ENCODE measurements at regions not wholly inside any gene's neighbourhood (a gene's known extent, or its start where the extent isn't known, plus 50 kb on each side); places are given as distances from the start of the nearest gene placed in this dataset.

DNA sequence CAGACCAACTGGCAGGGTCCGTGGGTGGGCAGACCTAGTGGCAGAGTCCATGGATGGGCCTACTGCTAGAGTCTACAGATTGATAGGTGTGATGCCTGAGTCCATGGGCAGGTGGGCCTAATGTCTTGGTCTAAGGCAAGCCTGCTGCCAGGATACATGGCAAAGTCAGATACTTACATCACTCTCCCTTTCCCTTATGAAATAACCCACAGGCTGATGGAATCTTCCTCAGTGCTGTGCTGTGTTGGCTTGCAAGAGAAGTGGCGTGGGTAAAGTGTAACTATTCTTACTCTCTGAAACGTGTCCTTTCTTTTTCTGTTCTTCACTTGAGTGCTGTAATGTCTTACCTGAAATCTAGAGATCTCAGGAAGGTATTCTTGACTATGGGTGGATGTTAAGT is 67.3 kb upstream of the ADRB2 start:
- peaks cover 0 to 11% of the 10 kb centered on the region in 2 donors for H3K9me3 ChIP-seq
- H3K27me3 ChIP-seq = no peaks in the 10 kb centered on the region
- no peak for DNase-seq (ENCODE audit: low spot score)
- no peaks in the 10 kb centered on the region for H3K4me1 ChIP-seq
- TF ChIP-seq, protein P1, sequence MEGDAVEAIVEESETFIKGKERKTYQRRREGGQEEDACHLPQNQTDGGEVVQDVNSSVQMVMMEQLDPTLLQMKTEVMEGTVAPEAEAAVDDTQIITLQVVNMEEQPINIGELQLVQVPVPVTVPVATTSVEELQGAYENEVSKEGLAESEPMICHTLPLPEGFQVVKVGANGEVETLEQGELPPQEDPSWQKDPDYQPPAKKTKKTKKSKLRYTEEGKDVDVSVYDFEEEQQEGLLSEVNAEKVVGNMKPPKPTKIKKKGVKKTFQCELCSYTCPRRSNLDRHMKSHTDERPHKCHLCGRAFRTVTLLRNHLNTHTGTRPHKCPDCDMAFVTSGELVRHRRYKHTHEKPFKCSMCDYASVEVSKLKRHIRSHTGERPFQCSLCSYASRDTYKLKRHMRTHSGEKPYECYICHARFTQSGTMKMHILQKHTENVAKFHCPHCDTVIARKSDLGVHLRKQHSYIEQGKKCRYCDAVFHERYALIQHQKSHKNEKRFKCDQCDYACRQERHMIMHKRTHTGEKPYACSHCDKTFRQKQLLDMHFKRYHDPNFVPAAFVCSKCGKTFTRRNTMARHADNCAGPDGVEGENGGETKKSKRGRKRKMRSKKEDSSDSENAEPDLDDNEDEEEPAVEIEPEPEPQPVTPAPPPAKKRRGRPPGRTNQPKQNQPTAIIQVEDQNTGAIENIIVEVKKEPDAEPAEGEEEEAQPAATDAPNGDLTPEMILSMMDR (IDR thresholded peaks at IDR 0.05) = no peak
- no peaks in the 10 kb centered on the region for H3K36me3 ChIP-seq
- H3K4me3 ChIP-seq = no peak overlapping the region
- no peak overlapping the region for H3K27ac ChIP-seq

DNA sequence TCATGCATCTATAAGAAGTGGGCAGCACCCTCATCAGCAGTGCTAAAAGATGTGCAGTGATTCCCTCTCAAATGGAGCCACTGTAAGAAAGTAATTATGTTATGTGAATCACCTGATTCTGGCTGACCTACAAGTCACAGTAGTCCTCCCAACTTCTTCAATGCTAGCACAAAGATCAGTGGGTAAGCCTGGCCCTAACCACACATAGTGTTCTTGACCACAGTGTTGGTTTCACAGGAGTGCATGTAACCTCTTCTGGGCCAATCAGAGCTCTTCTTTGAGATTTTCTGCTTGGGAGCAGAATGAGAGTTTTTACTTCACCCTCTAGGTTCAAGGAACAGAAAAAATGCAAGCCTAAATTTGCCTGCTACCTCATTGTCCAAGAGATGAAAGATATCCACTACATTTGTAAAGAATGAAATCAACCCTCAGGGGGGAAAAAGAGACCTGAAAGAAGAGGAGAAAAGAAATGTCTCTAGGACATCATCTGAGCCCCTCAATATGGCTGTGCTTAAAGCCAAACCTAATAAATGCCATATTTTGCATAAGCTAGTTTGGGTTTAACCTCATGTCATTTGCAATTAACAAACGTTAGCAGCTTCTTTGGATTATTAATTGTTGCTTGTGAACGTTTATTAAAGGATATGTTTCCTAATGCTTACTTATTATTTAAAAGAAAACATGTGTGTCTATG is 65.3 kb upstream of the ADRB2 start:
- no peak for DNase-seq (ENCODE audit: low spot score)
- Histone ChIP-seq H3K4me1 (no peaks in the 10 kb centered on the region), H3K4me3 (no peak overlapping the region), H3K36me3 (no peaks in the 10 kb centered on the region), H3K27me3 (no peaks in the 10 kb centered on the region), H3K9me3 (peaks cover 0 to 7% of the 10 kb centered on the region in 2 donors), H3K27ac (no peak overlapping the region)
- TF ChIP-seq, protein P1 (IDR thresholded peaks at IDR 0.05) = no peak

DNA sequence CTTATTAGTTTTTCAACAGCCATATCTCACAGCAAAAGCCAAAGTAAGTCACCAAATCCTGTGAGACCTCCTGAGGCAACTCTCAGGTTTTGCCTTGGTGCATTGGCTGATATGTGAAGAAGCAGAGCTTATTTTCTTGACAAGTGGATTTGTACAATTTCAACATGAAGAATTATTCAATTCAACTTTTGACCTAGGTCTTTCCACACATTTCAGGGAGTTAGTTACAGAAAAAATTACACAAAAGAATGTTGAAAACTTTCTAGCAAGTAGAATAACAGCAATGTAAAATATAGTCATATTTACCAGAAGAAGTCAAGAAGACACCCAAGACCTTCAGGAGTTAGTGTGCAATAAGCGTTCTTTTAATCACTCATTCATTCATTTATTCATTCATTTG is 62.4 kb upstream of the ADRB2 start:
- DNase-seq (ENCODE audit: low spot score) = no peak
- H3K4me3 ChIP-seq = no peak overlapping the region
- H3K27me3 ChIP-seq = no peaks in the 10 kb centered on the region
- H3K4me1 ChIP-seq = no peaks in the 10 kb centered on the region
- no peak overlapping the region for H3K27ac ChIP-seq
- no peaks in the 10 kb centered on the region for H3K36me3 ChIP-seq
- no peaks in the 10 kb centered on the region for H3K9me3 ChIP-seq
- TF ChIP-seq, protein P1 (IDR thresholded peaks at IDR 0.05) = no peak

DNA sequence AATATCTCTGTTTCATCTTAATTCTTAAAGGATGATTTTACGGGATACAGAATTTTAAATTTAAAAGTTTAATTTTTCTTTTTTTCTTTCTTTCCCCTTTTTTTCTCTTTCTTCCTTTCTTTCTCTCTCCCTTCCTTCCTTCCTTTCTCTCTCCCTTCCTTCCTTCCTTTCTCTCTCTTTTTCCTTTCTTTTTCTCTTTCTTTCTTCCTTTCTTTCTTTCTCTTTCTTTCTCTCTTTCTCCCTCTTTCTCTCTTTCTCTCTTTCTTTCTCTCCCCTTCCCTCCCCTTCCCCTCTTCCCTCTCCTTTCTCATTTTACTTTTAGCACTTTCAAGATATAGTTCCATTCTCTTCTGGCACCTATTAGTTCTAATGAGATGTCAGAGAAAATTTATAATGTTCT is 61.4 kb upstream of the ADRB2 start:
- Histone ChIP-seq H3K9me3 (no peaks in the 10 kb centered on the region), H3K4me1 (no peaks in the 10 kb centered on the region), H3K27ac (no peak overlapping the region), H3K36me3 (no peaks in the 10 kb centered on the region), H3K4me3 (no peak overlapping the region), H3K27me3 (no peaks in the 10 kb centered on the region)
- DNase-seq (ENCODE audit: low spot score) = no peak
- TF ChIP-seq, protein P1 (IDR thresholded peaks at IDR 0.05) = no peak

DNA sequence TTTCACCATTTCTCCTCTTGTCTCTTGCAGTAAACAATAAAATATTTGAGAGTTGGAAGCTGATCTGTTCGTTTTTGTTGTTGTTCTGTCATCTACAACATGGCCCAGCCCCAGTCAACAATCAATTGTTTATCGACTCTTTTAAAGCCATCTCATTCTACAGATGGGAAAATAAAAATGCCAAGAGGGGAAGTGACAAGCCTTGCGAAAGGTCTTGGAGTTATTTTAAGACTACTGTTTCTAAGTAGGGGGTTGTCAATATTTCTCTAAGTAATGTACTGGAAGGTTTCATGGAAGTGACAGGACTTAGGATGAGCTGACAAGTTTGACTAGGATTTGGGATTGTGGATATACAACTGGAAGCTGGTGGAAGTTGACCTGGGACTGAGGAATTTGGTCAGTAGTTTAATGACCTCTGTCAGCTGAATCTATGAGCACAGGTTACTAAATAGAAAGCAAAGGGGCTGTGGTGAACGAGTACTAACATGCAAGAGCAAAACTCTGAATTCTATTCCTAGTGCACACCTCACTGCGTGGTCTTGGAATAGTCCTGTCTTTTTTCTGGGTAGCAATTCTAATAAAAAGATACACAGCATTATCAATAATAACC is 57.5 kb upstream of the ADRB2 start:
- Histone ChIP-seq H3K4me1 (no peaks in the 10 kb centered on the region), H3K9me3 (no peaks in the 10 kb centered on the region), H3K27me3 (no peaks in the 10 kb centered on the region), H3K36me3 (no peaks in the 10 kb centered on the region), H3K4me3 (no peak overlapping the region), H3K27ac (no peak overlapping the region)
- no peak for DNase-seq (ENCODE audit: low spot score)
- TF ChIP-seq, protein P1 (IDR thresholded peaks at IDR 0.05) = no peak

DNA sequence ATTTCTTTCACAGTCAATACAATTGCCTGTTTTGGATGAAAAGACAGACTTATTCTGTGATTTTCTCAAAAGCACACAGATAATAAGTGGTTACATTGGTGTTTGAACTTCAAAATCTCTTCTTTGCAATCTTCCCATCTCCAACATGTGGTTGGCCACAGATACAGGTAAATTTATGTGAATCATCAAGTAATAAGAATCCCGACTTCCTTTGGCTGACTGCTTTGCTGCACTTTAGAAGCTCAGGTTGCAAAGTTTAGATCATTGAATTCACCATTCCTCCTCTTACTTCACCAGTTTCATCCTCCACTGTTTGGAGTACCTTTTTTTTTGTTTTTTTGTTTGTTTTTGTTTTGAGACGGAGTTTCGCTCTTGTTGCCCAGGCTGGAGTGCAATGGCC is 56.5 kb upstream of the ADRB2 start:
- H3K27ac ChIP-seq = no peak overlapping the region
- H3K27me3 ChIP-seq = no peaks in the 10 kb centered on the region

More for the DNA sequence above, 56.5 kb upstream of the ADRB2 start:
- H3K36me3 ChIP-seq = no peaks in the 10 kb centered on the region
- no peak overlapping the region for H3K4me3 ChIP-seq
- H3K4me1 ChIP-seq = no peaks in the 10 kb centered on the region
- DNase-seq (ENCODE audit: low spot score) = no peak
- no peaks in the 10 kb centered on the region for H3K9me3 ChIP-seq
- TF ChIP-seq, protein P1 (IDR thresholded peaks at IDR 0.05) = no peak
